ENCODE measurements at regions not wholly inside any gene's neighbourhood (a gene's known extent, or its start where the extent isn't known, plus 50 kb on each side); places are given as distances from the start of the nearest gene placed in this dataset.

DNA sequence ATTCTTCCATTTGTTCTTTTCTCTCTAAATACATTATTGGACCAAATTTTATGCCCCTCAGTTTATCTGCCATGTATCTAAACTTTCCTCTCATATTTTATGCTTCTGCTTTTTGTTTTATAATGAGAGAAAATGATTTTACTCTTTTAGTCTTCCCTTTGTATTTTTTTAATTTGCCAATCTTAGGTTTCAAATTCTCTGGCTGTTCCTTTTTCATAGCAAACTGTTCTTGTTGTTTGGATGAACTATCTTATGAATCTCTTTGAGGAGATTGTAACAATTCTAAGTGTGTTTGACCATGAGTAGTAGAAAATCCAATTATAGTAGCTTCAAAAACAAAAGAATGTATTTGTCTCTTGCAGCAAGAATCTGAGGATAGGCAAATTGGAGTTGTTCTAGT is 290.5 kb downstream of the NDFIP2 start:
- TF ChIP-seq REST (IDR thresholded peaks at IDR 0.05; ENCODE audit: insufficient read depth in 1 of 2, low read depth in 2 of 2, low read length in 2 of 2) (no peak), TAF1 (IDR thresholded peaks at IDR 0.05; ENCODE audit: borderline replicate concordance, insufficient read depth, low read length) (no peak), SIN3A (IDR thresholded peaks at IDR 0.05; ENCODE audit: borderline replicate concordance, insufficient read depth, low read length) (no peak), FOXP2 (optimal IDR thresholded peaks at IDR 0.05; ENCODE audit: borderline replicate concordance, extremely low read depth, extremely low read length, insufficient read depth) (no peak), POLR2AphosphoS5 (IDR thresholded peaks at IDR 0.05; ENCODE audit: low read depth, low read length) (no peak)

DNA sequence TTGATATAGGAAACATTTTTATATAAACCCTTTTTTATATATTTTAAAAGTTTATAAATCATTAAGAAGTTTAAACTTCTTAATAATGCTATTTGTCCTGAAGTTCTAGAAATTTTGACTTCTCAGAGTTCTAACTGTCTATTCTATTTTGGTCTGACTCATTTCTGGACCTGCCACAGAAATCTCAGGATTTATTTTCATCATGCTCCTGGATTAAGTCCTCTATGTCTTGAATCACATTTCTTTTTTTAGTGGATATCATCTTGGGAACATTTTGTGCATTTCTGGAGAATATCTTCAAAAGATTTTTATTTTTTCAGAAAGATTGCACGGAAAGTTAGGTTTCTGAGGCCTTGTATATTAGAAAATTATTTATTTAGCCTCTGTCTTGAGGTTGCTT is 289.1 kb downstream of the NDFIP2 start:
- TF ChIP-seq REST (IDR thresholded peaks at IDR 0.05; ENCODE audit: insufficient read depth in 1 of 2, low read depth in 2 of 2, low read length in 2 of 2), result no peak
- TF ChIP-seq FOXP2 (optimal IDR thresholded peaks at IDR 0.05; ENCODE audit: borderline replicate concordance, extremely low read depth, extremely low read length, insufficient read depth), result no peak
- TF ChIP-seq TAF1 (IDR thresholded peaks at IDR 0.05; ENCODE audit: borderline replicate concordance, insufficient read depth, low read length), result no peak
- TF ChIP-seq SIN3A (IDR thresholded peaks at IDR 0.05; ENCODE audit: borderline replicate concordance, insufficient read depth, low read length), result no peak
- TF ChIP-seq POLR2AphosphoS5 (IDR thresholded peaks at IDR 0.05; ENCODE audit: low read depth, low read length), result no peak

DNA sequence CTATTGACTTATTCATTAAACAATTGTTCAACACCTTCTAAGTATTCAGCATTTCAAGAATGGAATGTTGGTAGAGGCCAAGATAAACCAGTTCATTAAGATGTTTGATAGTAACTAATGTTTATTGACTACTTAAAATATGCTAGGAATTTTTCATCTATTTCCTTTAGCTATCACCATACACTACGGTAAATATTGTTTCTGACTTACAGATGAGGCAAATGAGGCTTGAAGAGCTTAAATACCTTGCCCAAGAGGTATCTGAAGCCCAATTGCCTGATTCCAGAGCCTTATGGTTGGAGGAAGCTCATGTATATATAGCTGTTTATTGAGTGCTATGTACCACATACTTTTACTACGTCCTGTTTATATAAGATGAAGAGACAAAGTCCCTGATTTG is 286.2 kb downstream of the NDFIP2 start:
- no peak for TF ChIP-seq POLR2AphosphoS5 (IDR thresholded peaks at IDR 0.05; ENCODE audit: low read depth, low read length)
- TF ChIP-seq SIN3A (IDR thresholded peaks at IDR 0.05; ENCODE audit: borderline replicate concordance, insufficient read depth, low read length), result no peak
- no peak for TF ChIP-seq FOXP2 (optimal IDR thresholded peaks at IDR 0.05; ENCODE audit: borderline replicate concordance, extremely low read depth, extremely low read length, insufficient read depth)
- no peak for TF ChIP-seq TAF1 (IDR thresholded peaks at IDR 0.05; ENCODE audit: borderline replicate concordance, insufficient read depth, low read length)
- TF ChIP-seq REST (IDR thresholded peaks at IDR 0.05; ENCODE audit: insufficient read depth in 1 of 2, low read depth in 2 of 2, low read length in 2 of 2), result no peak

GRCh38 chr13:79765331-79765730 is 284.4 kb downstream of the NDFIP2 start:
- TF ChIP-seq FOXP2 (optimal IDR thresholded peaks at IDR 0.05; ENCODE audit: borderline replicate concordance, extremely low read depth, extremely low read length, insufficient read depth) (no peak), SIN3A (IDR thresholded peaks at IDR 0.05; ENCODE audit: borderline replicate concordance, insufficient read depth, low read length) (no peak), TAF1 (IDR thresholded peaks at IDR 0.05; ENCODE audit: borderline replicate concordance, insufficient read depth, low read length) (no peak), POLR2AphosphoS5 (IDR thresholded peaks at IDR 0.05; ENCODE audit: low read depth, low read length) (no peak), REST (IDR thresholded peaks at IDR 0.05; ENCODE audit: insufficient read depth in 1 of 2, low read depth in 2 of 2, low read length in 2 of 2) (no peak)

GRCh38 chr13:79749984-79750551 is 269.1 kb downstream of the NDFIP2 start:
- no peak for TF ChIP-seq TAF1 (IDR thresholded peaks at IDR 0.05; ENCODE audit: borderline replicate concordance, insufficient read depth, low read length)

Data from PFSK-1 (cell line).